AG08395 (cell line): ENCODE measurements at regions not wholly inside any gene's neighbourhood (a gene's known extent, or its start where the extent isn't known, plus 50 kb on each side); places are given as distances from the start of the nearest gene placed in this dataset.

ENCODE experiments used
- DNase-seq: peaks from one replicate; pipeline ENCODE4 v3.0.0; 2012; ENCODE audit warnings: mixed read lengths, low spot score

DNA sequence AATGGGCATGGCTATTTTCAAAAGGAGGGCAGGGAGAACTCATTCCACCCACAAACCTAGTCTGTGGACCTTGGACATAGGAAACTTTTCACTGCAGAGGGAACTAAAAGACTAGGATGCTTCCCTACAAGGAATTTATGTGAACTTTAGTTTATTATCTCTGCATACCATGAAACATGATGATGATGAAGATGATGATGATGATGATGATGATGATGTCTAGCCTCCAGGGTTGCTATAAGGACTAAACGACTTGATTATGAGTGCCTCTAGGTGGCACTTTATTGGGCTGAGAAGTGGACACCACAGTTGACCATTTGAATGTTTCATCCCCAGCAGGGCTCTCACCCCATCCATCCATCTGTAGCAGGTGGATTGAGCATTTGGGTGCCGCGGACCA lies 260.0 kb upstream of the TCF4 start:
- no peak for DNase-seq

DNA sequence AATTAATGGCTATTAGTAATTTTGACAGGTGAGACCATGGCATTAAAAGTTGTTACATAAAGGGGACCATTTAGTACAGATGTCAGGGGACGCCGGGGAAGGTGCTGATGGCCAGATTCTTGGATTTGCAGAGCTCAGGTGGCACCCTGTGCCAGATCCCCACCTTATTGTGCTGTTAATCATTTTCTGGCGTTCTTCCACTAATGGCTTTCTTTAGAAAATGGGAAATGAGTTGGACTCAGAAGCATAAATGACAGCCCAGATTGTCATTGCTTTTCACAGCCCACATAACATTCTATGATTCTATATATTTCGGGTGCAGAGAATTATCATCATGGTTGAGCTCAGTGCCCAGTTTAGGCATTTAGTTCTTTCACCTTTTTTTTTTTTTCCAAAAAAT lies 257.2 kb upstream of the TCF4 start:
- no peak for DNase-seq

DNA sequence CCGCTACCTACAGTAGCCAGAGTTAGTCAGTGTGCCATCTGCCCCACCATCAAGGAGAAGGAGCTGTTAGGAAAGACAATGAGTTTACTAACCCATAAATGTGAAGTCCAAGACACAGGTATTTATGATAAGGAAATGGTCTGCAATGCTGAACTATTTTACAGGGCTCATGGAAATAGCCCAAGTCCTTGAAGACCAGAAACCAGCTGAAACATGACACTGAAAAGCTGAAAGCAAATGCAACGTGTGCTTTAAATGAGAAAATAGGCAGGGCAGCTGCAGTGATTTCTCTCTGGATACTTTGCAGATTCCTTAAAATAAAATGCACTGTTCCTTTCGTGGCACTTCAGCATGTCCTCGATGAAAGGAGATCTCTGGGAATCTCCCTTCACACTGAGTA lies 256.4 kb upstream of the TCF4 start:
- DNase-seq = no peak

DNA sequence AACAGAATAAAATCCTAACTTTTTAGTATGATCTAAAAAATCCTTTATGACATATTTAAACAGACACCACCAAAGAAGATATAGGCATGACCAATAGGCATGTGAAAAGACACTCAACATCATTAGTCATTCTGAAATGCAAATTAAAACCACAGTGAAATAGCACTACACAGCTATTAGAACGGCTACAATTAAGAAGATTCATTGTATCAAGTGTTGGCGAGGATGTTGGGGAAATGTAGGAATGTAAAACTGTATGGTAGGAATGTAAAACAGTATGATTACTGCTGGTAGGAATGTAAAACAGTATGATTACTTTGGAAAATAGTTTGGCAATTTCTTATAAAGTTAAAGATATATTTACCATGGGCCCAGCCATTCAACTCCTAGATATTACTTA lies 253.3 kb upstream of the TCF4 start:
- DNase-seq = no peak

DNA sequence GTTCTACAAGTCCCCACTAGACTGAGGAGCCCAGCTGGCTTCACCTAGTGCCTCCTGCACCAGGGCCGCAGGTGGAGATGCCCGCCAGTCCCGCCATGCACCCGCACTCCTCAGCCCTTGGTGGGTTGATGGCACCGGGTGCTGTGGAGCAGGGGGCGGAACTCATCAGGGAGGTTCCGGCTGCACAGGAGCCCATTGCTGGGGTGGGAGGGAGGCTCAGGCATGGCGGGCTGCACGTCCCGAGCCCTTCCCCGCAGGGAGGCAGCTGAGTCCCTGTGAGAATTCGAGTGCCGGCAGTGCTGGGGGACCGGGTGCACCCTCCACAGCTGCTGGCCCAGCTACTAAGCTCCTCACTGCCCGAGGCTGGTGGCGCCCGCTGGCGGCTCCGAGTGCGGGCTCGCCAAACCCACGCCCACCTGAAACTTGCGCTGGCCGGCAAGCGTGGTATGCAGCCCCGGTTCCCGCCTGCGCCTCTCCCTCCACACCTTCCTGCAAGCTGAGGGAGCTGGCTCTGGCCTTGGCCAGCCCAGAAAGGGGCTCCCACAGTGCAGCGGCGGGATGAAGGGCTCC lies 252.7 kb upstream of the TCF4 start:
- DNase-seq = no peak

DNA sequence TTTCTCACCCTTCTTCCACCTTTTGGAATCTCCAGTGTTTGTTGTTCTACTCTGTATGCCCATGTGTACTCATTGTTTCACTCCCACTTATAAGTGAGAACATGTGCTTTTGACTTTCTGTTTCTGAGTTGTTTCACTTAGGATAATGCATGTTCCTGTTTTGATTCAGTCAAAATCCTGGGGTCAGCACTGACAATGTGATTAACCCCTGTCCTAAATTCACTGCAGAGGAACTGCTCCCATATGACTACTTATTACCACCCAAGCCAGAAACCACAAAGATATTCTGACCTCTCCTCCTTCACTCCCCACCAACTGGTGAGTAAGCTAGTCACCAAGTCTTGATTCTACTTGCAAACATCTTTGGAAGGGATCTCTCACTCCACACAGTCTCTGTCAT lies 251.4 kb upstream of the TCF4 start:
- DNase-seq = peak; percentile 65

DNA sequence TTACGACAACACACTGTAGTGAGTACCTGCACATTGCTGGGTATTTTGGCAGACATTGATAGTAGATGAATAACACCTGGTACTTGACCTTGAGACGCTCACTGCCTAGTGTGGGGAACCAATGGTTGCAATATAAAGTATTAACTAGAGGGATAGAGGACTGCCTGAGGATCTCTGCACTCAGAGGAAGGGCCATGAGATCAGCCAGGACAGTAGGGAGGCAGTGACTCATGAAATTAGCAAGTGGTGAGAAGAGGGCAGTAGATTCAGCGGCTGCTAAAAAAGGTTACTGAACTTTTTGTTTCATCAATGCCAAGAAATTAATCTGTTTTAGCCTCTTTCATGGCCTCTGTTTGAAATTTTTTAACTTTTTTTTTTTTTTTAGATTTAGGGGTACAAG lies 250.8 kb upstream of the TCF4 start:
- DNase-seq = peak; percentile 64

DNA sequence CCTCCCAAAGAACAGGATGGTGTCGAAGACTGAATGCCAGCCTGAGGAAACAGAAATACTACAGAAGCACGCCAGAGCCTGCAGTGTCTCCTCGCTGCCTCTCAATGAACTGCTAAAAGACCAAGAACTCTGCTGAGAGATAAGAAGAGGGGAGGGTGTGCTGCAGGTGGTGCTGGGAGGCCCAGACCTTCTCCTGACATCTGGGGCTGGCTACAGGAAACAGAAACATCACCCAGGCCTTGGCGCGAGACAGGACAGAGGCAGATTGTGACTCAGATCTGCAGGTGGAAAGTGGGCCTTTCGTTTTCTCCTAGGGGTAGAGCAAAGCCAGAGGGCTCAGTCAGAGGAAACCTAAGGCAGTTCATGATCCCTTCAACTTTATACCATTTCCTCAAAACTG lies 250.3 kb upstream of the TCF4 start:
- DNase-seq = no peak

DNA sequence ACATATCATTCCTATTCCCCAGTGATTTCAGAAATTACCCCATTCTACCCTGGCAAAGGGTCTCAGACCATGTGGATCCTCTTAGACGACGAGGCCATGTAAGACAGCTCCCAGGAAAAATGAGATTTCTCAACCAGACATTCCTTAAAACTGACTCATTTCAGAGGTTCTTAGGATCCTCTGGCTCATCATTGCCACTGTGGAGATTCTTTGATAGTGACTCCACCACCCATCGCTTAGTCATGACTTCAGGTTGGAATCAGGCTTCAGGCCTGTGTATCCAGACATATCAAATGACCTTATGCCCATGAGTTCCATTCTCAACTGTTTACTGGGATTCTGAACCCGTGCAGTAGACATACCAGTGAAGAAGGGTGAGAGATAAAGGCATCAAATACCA lies 245.6 kb upstream of the TCF4 start:
- DNase-seq = peak; percentile 95

DNA sequence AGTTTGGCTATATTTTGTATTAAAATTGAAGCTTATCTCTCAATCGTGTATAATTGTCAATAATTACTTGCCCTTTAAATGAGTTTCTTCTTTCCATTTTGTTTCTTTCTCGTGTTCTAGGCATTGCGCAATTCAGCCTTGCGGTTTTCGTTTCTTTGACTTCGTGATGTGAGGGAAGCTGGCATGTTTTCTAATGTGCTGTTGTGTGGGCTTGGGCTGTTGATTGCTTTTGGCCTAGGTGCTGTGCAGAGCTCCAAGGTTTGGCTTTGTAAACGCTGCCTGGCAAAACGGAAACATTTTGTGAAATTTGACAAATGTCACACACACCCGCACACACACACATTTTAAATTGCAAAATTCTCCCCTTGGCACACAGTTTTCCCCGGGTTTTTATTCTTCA lies 242.6 kb upstream of the TCF4 start:
- no peak for DNase-seq

DNA sequence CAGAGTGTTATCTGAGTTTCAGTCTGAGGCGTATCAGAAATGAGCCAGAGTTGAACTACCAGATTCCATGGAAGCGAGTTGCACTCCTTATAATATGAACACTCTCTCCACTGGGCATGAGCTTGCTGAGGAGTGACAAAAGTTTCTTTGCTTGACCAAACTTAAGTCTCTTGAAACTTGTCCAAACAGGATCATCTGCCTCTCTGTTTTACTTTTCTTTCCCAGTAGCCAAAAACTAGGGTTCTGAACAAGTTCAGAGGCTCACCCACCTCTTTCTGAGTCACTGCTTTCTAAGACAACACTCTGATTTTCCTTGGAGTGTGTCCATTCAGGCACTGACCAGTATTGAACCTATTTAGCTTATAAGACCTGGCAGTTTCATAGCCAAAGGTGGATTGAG lies 233.2 kb upstream of the TCF4 start:
- peak; percentile 45 for DNase-seq

DNA sequence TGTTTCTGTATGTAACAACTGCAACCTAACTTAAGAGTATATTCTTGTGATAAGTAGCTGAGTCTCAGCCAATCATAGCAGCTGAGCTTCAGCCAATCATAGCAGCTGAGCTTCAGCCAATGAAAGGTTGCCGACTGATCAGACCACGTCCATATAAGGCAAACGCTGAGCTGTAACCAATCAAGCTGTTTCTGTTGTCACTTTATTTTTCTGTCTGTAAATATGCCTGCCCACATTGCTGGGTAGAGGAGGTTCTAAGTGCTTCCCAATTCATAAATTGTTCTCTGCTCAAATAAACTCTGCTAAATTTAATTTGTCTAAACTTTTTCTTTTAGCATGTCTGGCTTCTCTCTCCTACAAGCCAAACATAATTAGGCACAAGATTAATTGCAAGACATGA lies 231.5 kb upstream of the TCF4 start:
- no peak for DNase-seq

DNA sequence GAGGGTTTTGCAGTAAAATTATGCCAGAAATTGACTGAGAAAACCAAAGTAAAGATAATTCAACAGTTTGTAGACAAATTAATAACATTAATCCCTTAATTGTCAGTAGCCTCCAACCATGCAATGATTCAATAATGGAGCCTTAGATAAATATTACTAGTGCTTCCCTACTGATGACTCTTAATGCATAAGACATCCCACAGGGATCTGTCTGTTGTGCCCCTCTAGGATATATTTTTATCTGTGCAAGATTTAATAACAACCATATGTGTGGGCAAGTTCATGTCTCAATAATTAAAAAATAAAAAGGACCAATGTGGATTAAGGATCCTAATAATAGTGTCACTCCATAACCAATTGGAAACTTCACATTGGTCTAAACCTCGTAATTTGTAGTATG lies 230.3 kb upstream of the TCF4 start:
- no peak for DNase-seq

DNA sequence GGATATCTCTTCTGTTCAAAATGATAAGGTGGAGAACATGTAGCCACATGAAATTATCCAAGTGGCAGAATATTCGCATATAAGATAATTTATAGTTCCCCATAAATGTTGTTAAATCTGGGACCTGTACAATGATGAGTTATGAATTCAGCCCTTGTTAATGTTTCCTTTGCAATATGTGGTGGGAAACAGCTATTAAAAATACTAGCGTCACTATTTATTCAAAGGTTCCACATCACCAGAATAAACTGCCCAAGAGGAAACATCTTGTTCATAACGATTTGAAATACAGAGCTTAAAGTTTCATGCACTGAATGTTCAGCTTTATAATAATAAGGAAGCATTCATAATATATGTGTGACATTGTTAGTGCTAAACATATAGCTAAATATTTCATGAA lies 223.9 kb upstream of the TCF4 start:
- DNase-seq = no peak

DNA sequence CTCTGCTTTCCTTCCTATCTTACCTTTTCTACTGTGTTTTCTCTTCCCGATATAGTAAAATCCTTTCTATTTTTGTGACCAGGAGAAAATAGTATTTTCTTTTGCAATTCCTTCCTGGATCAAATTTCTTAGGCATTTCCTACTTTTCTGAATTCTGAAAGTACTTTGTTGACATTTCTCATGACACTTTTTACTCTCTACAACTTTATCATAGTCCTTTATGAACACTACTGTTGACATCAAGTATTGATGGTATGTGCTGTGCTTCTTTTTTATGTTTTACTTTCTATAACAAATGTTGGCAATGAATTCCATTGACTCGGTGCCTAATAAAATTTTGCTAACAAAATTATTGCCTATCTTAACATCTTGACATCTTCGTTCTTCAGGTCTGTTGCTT lies 217.7 kb upstream of the TCF4 start:
- no peak for DNase-seq

DNA sequence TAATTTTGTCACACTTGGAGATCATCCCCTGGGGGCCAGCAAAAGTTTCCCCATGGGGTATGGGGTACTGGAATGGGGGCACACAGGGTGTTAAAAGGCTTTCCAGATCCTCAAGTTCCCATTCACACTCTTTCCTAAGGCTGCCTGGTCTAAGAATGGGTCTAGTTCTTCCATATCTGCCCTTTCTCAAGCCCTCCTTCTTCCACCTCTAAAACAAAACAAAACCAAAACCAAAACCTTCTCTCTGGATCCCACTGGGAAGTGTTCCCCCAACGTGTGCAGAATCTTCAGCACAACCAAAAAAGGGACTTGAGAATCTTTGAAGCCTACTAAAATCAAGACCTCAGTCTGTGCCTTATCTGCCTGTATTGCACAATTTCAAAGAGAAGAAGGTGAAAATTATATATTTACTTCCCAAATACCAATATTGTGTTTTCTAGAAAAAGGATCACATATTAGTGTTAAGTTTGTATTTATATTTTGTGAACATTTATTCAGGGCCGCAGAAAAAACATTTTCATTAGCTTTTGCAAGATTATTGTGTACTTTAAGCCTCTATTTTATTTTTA lies 207.2 kb upstream of the TCF4 start:
- no peak for DNase-seq

DNA sequence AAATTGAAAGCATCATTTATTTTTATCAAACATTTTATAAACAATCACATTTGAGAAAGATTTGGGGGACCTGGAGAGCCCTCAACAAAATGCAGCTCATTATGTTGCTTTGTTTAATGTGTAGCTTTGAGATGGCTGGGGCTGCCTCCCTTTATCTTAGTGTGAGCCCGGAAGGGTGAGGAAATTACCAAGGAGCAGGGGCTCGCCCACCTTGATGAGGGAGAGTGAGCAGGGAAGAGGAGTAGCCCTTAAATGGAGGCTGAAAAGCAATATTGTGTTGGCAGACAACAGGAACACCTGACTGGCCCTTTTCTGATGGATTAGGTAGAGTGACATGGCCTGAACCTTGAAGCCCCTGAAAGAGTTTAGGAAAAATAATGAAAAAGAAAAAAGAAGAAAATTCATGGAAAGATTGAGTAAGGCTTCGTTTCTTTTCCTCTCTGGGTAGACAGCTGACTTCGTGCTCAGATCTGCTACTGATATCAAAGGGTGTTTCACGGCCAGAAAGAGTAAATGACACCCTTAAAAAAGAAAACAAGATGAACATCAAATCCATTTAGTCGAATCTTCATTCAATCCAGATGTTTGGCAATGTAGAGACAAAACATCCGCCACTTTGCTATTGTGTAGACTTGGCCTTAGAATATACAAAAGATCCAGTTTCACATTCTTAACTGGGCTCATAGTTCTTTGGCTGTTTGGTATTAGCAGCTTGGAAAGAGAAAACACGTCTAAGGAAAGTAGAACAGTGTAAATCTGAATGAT lies 206.5 kb upstream of the TCF4 start:
- peak; percentile 32 for DNase-seq

DNA sequence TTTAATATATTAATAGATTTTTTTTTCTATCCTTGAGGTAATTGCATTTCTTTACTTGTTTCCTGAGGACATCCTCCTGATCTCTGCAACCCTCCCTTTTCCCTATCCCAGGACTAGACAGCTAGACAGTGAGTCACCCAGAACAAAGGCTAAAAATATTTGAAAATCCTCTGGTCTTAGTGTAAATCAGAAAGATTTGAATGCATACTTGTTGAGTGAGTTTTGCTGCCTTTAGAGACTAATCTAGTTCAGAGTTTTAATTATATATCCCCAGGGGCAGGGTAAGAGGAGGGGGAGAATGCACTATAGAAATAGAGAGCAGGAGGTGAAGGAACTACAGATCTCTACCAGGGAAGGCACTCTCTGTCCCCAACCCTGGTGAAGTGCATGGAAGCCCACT lies 202.3 kb upstream of the TCF4 start:
- DNase-seq = peak; percentile 79

DNA sequence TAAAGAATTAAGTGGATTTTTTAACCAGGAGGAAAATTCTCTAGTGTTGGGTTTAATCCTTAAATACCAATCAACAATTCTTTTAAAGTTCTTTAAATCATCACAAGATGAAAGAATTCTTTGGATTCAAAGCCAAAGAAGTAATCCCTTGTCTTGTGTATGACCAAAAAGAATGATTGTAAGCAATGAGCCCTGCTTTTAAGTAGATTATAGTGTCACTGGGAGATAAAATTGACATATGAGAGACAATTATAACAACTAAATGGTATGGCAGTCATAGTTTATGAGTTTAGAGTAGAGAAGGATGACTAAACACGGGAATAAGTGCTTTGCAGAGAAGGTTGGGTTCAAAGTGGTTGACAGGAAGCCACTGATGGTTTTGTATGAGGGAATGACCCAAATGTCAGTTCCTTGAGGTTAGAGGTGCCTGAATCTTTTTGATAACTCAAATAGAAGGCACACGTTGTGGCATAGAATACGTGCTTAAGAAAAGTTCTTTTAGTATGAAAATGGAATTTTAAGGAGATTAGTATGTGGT lies 199.6 kb upstream of the TCF4 start:
- no peak for DNase-seq

DNA sequence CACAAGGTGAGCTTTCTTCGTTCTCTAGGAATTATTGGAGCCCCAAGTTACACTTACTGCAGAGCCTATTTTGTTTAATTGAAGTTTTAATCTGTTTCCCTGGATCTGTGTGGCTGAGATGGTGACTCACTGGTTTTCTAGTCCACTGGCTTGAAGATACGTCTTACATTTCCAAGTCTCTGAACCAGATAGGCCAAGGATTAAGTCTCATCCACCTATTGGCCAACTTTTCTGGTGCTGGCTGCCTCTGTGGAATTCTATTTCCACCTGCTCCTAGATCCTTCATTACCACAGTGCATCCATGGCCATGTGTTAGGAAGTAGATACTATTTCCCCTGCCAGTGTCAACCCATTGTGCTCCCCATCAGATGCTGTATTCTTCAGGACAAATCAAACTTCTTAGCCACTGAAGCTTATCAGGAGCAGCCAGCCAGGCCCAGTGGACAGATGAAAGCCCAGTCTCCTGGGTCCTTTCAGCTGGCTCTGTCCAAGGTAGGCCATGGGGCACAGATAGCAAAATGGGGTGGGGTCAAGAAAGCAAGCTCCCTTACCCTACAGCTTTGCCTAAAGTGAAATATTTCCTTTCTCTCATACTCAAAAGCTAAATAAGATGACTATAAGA lies 198.8 kb upstream of the TCF4 start:
- no peak for DNase-seq

DNA sequence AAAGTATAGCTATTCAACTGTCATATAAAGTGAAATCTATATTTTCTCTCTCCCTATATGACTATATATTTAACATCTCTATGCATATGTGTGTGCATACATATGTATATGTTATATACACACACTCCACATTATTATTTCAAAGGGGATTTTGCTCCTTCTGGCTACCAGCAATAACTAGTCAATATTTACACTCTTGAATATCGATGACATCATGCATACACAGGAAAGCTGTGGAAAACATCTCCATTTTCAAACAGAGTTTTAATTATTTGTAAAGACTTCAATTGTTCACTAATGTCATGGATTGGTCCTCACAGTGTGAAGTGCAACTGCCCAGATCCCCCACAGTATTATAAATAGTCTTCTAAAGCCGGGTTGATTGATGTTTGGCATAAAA lies 195.9 kb upstream of the TCF4 start:
- DNase-seq = no peak

DNA sequence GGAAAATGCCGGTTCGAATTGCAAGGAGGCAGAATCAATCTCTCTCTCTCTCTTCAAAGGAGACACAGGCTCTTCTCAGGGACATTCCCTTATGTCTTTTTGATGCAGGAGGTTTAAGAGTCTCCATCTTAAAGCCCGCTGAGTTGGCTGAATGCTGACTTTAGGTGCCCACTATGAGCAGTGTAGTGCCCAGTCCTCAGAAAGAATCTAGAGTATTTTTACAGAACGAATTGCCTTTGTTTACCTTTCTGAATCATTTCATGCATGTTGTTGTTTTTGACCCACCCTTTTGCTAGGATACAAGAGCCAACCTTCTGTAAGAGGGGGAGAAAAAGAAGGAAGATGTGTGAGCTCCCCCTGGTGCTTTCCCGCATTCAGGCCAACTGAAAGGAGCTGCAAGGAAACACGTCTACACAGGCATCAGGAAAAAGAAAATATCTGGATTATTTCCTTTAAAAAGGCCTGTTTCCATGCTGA lies 193.5 kb upstream of the TCF4 start:
- peak; percentile 74 for DNase-seq

DNA sequence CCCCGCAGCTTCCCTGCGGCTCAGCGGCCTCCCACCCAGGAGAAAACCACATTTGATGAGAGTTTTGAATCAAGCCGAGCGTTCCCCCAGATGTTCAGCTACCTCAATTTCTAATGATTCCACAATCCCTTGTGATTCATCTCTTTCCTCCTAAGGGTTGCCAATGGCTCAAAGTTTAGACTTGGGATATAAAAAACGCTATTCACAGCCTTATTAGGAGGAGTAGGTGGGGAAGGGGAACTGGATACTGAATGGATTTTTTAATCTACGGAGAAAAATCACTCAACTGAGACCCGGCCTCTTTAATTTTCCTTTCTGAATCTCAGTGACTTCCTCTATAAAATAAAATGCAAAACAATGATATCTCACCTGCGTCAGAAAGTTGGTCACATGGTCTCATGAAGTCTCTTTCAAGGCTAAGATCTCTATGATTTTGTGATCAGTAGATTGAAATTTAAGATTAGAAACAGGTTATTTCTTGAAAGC lies 192.6 kb upstream of the TCF4 start:
- peak; percentile 60 for DNase-seq
